Ishikawa (cell line): ENCODE measurements at regions not wholly inside any gene's neighbourhood (a gene's known extent, or its start where the extent isn't known, plus 50 kb on each side); places are given as distances from the start of the nearest gene placed in this dataset.

Experiments used
- CEBPB ChIP-seq: IDR thresholded peaks from 2 replicates; pipeline ENCODE4 v1.6.1; 2012
- MAX ChIP-seq: IDR thresholded peaks from 2 replicates; pipeline ENCODE4 v1.6.1; 2012
- TCF12 ChIP-seq: IDR thresholded peaks from 2 replicates; pipeline ENCODE4 v1.6.1; 2012; ENCODE audit warnings: low read depth
- ZBTB7A ChIP-seq: IDR thresholded peaks from 2 replicates; pipeline ENCODE4 v1.6.1; 2012; ENCODE audit warnings: low read depth

DNA sequence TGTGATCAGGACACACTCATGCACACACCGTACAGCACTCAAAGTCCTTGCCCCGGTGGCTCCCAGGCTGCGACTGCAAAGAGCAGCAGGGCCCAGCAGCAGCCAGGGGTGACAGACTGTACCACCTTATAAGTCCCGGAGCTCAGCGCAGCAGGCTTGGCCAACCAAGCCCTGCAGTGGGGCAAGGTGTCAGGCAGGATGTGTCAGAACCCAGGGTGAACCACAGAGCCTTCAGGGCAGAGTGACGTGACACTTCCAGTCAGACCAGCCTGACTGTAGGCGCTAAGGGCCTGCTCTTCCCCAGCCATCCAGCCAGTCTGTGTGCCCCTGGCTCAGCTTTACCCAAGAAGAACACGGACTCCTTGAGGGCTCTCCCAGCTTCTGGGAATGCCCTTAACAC is 204.1 kb downstream of the COPRS start:
- no peak for TF ChIP-seq CEBPB
- no peak for TF ChIP-seq TCF12
- no peak for TF ChIP-seq MAX
- no peak for TF ChIP-seq ZBTB7A
